HL-60 (cell line): ENCODE measurements at regions not wholly inside any gene's neighbourhood (a gene's known extent, or its start where the extent isn't known, plus 50 kb on each side); places are given as distances from the start of the nearest gene placed in this dataset.

Experiments used
- DNase-seq, 2 experiments: peaks; one replicate each; pipeline ENCODE4 v3.0.0-alpha.2; 2010 to 2020; ENCODE audit warnings: low read depth in 1 of 2, low spot score in 1 of 2
- H3K27ac ChIP-seq: fragments of 250-450 bp; sonication (Bioruptor Pico); replicated peaks from 2 replicates; pipeline ENCODE4 v1.5.1; 2020; ENCODE audit warnings: mild to moderate bottlenecking, moderate library complexity
- H3K27me3 ChIP-seq: fragments of 250-450 bp; sonication (Bioruptor Pico); 2 replicates; pipeline ENCODE4 v1.5.1; 2021; ENCODE audit warnings: mild to moderate bottlenecking, moderate library complexity; ENCODE audit not compliant: insufficient read depth, poor library complexity, severe bottlenecking
- H3K4me3 ChIP-seq: replicated peaks from 2 replicates; pipeline ENCODE4 v1.5.1; 2011; ENCODE audit warnings: mild to moderate bottlenecking, control low read depth, low read length; ENCODE audit not compliant: insufficient read depth
- CTCF ChIP-seq: IDR thresholded peaks from one replicate; pipeline ENCODE4 v1.5.1; 2011; ENCODE audit warnings: low read length, control low read depth, inconsistent platforms; ENCODE audit not compliant: insufficient read depth
- GABPA ChIP-seq: IDR thresholded peaks from 2 replicates; pipeline ENCODE4 v1.6.1; 2012; ENCODE audit warnings: low read depth
- POLR2AphosphoS5 ChIP-seq: IDR thresholded peaks from 2 replicates; pipeline ENCODE4 v1.6.1; 2012; ENCODE audit warnings: low read depth
- SPI1 ChIP-seq: IDR thresholded peaks from 2 replicates; pipeline ENCODE4 v1.6.1; 2012; ENCODE audit warnings: low read depth, mild to moderate bottlenecking, borderline replicate concordance
- TF ChIP-seq, protein P1 (sequence below): IDR thresholded peaks from 2 replicates; pipeline ENCODE4 v1.6.1; 2012; ENCODE audit warnings: low read depth; ENCODE audit not compliant: insufficient replicate concordance

DNA sequence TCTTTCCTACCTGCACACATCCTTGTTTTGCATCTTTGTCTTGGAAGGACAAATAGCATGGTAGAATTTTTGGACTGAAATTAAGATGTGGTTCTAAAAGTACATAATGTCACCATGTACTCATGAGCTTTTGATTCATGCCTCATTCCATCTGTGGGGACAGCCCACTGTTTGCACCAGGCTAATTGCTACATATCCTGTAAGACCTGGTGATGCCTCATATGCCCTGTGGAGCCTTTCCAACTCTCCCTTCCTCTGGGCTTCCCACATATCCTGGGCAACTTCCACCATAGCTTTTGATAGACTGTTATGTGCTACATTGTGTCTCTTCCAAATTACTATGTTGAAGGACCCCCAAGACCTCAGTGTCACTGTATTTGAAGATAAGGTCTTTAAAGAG is 213.6 kb upstream of the PREP start:
- H3K4me3 ChIP-seq: no peak overlapping the region
- no peaks in the 10 kb centered on the region for H3K27me3 ChIP-seq
- TF ChIP-seq SPI1 (no peak), CTCF (no peak), POLR2AphosphoS5 (no peak), GABPA (no peak)
- TF ChIP-seq, protein P1, sequence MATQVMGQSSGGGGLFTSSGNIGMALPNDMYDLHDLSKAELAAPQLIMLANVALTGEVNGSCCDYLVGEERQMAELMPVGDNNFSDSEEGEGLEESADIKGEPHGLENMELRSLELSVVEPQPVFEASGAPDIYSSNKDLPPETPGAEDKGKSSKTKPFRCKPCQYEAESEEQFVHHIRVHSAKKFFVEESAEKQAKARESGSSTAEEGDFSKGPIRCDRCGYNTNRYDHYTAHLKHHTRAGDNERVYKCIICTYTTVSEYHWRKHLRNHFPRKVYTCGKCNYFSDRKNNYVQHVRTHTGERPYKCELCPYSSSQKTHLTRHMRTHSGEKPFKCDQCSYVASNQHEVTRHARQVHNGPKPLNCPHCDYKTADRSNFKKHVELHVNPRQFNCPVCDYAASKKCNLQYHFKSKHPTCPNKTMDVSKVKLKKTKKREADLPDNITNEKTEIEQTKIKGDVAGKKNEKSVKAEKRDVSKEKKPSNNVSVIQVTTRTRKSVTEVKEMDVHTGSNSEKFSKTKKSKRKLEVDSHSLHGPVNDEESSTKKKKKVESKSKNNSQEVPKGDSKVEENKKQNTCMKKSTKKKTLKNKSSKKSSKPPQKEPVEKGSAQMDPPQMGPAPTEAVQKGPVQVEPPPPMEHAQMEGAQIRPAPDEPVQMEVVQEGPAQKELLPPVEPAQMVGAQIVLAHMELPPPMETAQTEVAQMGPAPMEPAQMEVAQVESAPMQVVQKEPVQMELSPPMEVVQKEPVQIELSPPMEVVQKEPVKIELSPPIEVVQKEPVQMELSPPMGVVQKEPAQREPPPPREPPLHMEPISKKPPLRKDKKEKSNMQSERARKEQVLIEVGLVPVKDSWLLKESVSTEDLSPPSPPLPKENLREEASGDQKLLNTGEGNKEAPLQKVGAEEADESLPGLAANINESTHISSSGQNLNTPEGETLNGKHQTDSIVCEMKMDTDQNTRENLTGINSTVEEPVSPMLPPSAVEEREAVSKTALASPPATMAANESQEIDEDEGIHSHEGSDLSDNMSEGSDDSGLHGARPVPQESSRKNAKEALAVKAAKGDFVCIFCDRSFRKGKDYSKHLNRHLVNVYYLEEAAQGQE: no peak
- H3K27ac ChIP-seq: no peak overlapping the region
- DNase-seq: no peak

DNA sequence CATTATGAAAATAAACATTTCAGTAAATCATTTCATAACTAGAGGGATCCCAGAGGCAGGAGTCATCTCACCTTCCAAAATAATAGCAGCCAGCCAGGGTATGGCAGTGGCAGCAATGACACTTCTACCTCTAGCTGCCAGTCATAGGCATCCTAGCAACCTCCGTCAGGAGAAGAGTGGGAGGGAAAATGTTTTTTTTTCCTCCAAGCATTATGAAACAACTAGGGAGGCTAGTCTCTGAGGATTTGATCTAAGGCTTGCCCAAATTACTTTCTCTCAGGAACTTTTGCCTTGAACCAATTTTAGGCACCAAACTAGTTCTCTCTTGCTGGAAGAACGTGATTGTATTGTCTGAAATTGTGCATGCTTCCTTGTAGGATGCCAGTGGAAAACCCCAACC is 208.7 kb upstream of the PREP start:
- DNase-seq: no peak
- no peaks in the 10 kb centered on the region for H3K27me3 ChIP-seq
- no peak overlapping the region for H3K27ac ChIP-seq
- H3K4me3 ChIP-seq: no peak overlapping the region
- TF ChIP-seq GABPA (no peak), CTCF (no peak), SPI1 (no peak), POLR2AphosphoS5 (no peak)
- TF ChIP-seq, protein P1: no peak

DNA sequence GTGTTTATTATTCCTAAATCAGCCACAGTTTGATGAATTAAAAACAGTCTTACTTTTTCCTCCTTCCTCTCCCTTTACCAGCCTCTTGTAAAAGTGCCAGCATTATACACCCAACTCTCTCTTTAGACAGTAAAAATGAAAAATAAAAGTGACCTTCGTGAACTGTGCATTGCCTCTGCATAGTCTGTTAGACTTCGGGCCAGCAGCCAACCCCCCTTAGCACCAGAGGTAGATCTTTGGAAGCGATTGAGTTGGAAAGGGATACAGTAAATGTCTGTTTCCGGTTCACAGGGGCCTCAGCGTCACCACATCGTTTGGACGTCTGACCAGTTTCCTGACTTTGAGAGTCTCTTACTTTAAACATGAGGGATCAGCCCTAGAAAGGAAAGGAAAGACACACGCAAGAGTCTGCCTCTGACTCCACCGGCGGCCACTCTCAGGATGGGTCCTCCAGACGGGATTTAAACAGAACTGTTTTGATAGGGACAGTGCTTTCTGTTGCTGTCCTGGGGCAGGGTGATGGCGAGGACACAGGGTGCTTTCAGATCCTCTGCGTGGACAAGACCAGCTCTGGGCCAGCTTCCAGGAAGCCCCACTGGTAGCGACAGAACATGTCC is 206.6 kb upstream of the PREP start:
- TF ChIP-seq, protein P1: no peak
- TF ChIP-seq POLR2AphosphoS5: no peak
- no peak for TF ChIP-seq SPI1
- TF ChIP-seq GABPA: no peak
- TF ChIP-seq CTCF: no peak
- Histone ChIP-seq H3K4me3 (no peak overlapping the region), H3K27ac (no peak overlapping the region), H3K27me3 (no peaks in the 10 kb centered on the region)
- DNase-seq: no peak
